Left cardiac atrium (tissue), 4 donors: ENCODE measurements at regions not wholly inside any gene's neighbourhood (a gene's known extent, or its start where the extent isn't known, plus 50 kb on each side); places are given as distances from the start of the nearest gene placed in this dataset.
"Not testable (repeated sequence)": the region's sequence is repeated elsewhere in the genome, so short reads cannot be mapped to it uniquely, and the experiment has no call there.

Source experiments
- ATAC-seq, 2 donors: fragments of 200-7000 bp; cut with Tn5 transposase; one replicate each; pipeline ENCODE4 v1.9.1; 2020; ENCODE audit warnings: mild to moderate bottlenecking in 2 of 2, moderate library complexity in 2 of 2
- DNase-seq: peaks from one replicate; pipeline ENCODE4 v3.0.0-alpha.2; 2020
- intact Hi-C, 2 donors: fragments of 100-400 bp; cut with DNase I; formaldehyde crosslinking; loops; one replicate each; pipeline versions ENCODE4 v1.14.1 to v1.15.1; 2022 to 2023
- donor health status: DM: no; HTN: yes; CAD: no.
- donor health status: DM: no; HTN: yes; CAD: no; lungs with severe emphysema.
- donor health status: DM: yes; HTN: yes; CAD: no.
- donor health status: Dilated cardiomyopathy.

GRCh38 chr7:13189668-13190067 is 502.2 kb downstream of the ARL4A start:
- intact Hi-C loops, result no loop called here
- no peak for DNase-seq
- ATAC-seq, result no peak

GRCh38 chr7:13197501-13197900 is 510.1 kb downstream of the ARL4A start:
- intact Hi-C loops, result no loop called here
- ATAC-seq (no peak), DNase-seq (no peak)

GRCh38 chr7:13198036-13198435 is 510.6 kb downstream of the ARL4A start:
- ATAC-seq, result no peak
- DNase-seq, result no peak
- intact Hi-C loops, result no loop called here

GRCh38 chr7:13198727-13199126 is 511.3 kb downstream of the ARL4A start:
- DNase-seq, result no peak
- intact Hi-C loops, result no loop called here
- ATAC-seq, result no peak

- ATAC-seq (no peak), DNase-seq (no peak)
- intact Hi-C loops, result no loop called here
These were observed 514.2 kb downstream of the ARL4A start for GRCh38 chr7:13201628-13202027.

GRCh38 chr7:13217768-13218167 is 530.3 kb downstream of the ARL4A start:
- peak in 1 of 2 donors; percentile 23 for ATAC-seq

GRCh38 chr7:13225068-13225467 is 537.6 kb downstream of the ARL4A start:
- ATAC-seq (no peak), DNase-seq (no peak)
- intact Hi-C loops, result no loop called here

More at GRCh38 chr7:13217768-13218167, 530.3 kb downstream of the ARL4A start:
- intact Hi-C loops, result no loop called here
- DNase-seq, result no peak

- intact Hi-C loops, result no loop called here
- DNase-seq (no peak), ATAC-seq (no peak)
These were observed 539.0 kb downstream of the ARL4A start for GRCh38 chr7:13226385-13226784.

- ATAC-seq (no peak), DNase-seq (no peak)
- intact Hi-C loops, result no loop called here
These were observed 543.8 kb downstream of the ARL4A start for GRCh38 chr7:13231216-13231615.

GRCh38 chr7:13235436-13235835 is 548.0 kb downstream of the ARL4A start:
- DNase-seq (no peak), ATAC-seq (no peak)
- intact Hi-C loops, result no loop called here

- intact Hi-C loops, result no loop called here
- no peak for ATAC-seq
- DNase-seq, result no peak
These were observed 548.6 kb downstream of the ARL4A start for GRCh38 chr7:13236026-13236425.

- DNase-seq, result no peak
- intact Hi-C loops, result no loop called here
- peak in 1 of 2 donors; percentile 43 for ATAC-seq
These were observed 552.9 kb downstream of the ARL4A start for GRCh38 chr7:13240349-13240748.

GRCh38 chr7:13241416-13241815 is 554.0 kb downstream of the ARL4A start:
- DNase-seq (no peak), ATAC-seq (no peak)
- intact Hi-C loops, result no loop called here

- intact Hi-C loops, result no loop called here
- DNase-seq (no peak), ATAC-seq (no peak)
These were observed 570.2 kb downstream of the ARL4A start for GRCh38 chr7:13257661-13258060.

GRCh38 chr7:13258386-13258785 is 571.0 kb downstream of the ARL4A start:
- ATAC-seq (no peak), DNase-seq (no peak)
- intact Hi-C loops, result no loop called here

GRCh38 chr7:13259930-13260329 is 572.5 kb downstream of the ARL4A start:
- ATAC-seq (no peak), DNase-seq (no peak)
- intact Hi-C loops, result loop anchor here (5.0 to 10.0 kb wide), 3 partner anchors 575 to 625 kb away; partner anchors contain the start of gene ARL4A (in 1 of the 2)

GRCh38 chr7:13262929-13263530 is 575.6 kb downstream of the ARL4A start:
- ATAC-seq, result peak; percentile 47
- no peak for DNase-seq
- intact Hi-C loops, result loop anchor here (1.0 to 10.0 kb wide), 5 partner anchors 578 to 740 kb away; partner anchors contain the start of gene ARL4A (in 1 of the 2)

- intact Hi-C loops, result loop anchor here in 1 of 2 donors (10.0 kb wide), 2 partner anchors 580 to 630 kb away; partner anchors contain the start of gene ARL4A
- ATAC-seq (no peak), DNase-seq (no peak)
These were observed 577.8 kb downstream of the ARL4A start for GRCh38 chr7:13265271-13265670.

GRCh38 chr7:13274205-13274604 is 586.8 kb downstream of the ARL4A start:
- ATAC-seq, DNase-seq, intact Hi-C loops: not testable (repeated sequence)

GRCh38 chr7:13276977-13277376 is 589.5 kb downstream of the ARL4A start:
- no peak for ATAC-seq
- intact Hi-C loops, result no loop called here
- DNase-seq, result no peak

GRCh38 chr7:13278020-13278419 is 590.6 kb downstream of the ARL4A start:
- ATAC-seq (no peak), DNase-seq (no peak)
- intact Hi-C loops, result loop anchor here in 1 of 2 donors (2.0 kb wide), 1 partner anchor 1415 kb away; no protein-coding TSS in a partner anchor
